Retinal pigment epithelial cell (primary cell): ENCODE measurements at regions not wholly inside any gene's neighbourhood (a gene's known extent, or its start where the extent isn't known, plus 50 kb on each side); places are given as distances from the start of the nearest gene placed in this dataset.

Experiments
- DNase-seq: peaks from one replicate; pipeline ENCODE4 v3.0.0-alpha.2; 2010; ENCODE audit warnings: low read depth
- H3K4me3 ChIP-seq: 2 replicates; pipeline ENCODE4 v1.5.1; 2011; ENCODE audit warnings: mild to moderate bottlenecking, low read length, control low read depth, moderate library complexity
- TF ChIP-seq, protein P1 (sequence below): conservative IDR thresholded peaks from 2 replicates; pipeline ENCODE4 v1.5.1; 2011; ENCODE audit warnings: low read depth, low read length, control low read depth, inconsistent platforms

DNA sequence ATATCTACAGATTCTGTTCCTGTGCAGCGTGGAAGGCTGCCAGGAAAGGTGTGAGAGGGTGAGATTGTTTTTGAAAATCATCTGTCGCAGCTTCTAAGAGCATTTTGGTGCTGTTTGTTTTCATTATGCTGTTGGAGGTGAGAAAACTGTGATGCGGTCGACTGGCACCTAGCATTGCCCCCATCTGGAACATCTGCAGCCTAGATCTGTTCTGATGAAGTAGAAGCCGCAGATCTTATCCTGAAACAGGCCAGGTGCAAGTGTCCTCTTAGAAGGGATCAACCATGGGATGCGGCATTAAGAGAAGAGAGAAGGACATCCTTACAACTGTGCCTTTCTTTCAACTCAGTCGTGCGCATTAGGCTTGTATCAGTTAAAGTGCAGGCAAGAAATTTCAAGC is 167.3 kb downstream of the CDH26 start:
- DNase-seq, result no peak
- no peak overlapping the region for H3K4me3 ChIP-seq
- TF ChIP-seq, protein P1, sequence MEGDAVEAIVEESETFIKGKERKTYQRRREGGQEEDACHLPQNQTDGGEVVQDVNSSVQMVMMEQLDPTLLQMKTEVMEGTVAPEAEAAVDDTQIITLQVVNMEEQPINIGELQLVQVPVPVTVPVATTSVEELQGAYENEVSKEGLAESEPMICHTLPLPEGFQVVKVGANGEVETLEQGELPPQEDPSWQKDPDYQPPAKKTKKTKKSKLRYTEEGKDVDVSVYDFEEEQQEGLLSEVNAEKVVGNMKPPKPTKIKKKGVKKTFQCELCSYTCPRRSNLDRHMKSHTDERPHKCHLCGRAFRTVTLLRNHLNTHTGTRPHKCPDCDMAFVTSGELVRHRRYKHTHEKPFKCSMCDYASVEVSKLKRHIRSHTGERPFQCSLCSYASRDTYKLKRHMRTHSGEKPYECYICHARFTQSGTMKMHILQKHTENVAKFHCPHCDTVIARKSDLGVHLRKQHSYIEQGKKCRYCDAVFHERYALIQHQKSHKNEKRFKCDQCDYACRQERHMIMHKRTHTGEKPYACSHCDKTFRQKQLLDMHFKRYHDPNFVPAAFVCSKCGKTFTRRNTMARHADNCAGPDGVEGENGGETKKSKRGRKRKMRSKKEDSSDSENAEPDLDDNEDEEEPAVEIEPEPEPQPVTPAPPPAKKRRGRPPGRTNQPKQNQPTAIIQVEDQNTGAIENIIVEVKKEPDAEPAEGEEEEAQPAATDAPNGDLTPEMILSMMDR, result no peak

DNA sequence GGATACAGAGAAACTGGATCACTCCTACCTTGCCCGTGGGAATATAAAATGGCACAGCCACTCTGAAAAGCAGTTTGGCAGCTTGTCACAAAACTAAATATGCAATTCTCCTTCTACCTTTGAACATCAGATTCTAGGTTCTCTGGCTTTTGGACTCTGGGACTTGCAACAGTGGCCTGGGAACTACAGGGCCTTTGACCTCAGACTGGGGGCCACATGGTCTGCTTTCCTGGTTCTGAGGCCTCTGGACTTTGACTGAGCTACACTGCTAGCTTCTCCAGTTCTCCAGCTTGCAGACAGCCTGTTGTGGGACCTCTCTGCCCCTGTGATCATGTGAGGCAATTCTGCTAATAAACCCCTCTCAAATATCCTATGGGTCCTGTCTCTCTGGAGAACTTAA is 168.8 kb downstream of the CDH26 start:
- DNase-seq, result no peak
- no peak overlapping the region for H3K4me3 ChIP-seq

DNA sequence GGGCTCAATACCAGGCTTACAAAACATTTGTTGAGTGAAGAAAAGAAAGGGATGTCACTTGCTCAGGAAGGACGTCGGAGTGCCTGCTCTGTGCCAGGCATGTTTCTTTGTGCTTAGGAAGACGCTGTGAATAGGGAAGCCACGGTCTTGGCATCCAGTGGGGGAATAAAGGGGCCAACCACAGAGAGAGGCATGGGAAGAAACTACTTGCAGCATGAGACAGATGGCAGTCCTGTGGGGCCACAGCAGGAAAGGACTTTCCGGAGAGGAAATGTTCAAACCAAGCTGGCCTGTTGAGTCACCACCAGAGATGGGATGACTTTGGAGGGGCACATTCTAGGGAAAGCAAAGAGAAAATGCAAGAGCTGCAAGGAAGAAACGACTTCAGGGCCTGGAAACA is 173.2 kb downstream of the CDH26 start:
- DNase-seq, result no peak
- no peak overlapping the region for H3K4me3 ChIP-seq
- TF ChIP-seq, protein P1, result no peak

More for the DNA sequence above, 168.8 kb downstream of the CDH26 start:
- TF ChIP-seq, protein P1, result no peak

DNA sequence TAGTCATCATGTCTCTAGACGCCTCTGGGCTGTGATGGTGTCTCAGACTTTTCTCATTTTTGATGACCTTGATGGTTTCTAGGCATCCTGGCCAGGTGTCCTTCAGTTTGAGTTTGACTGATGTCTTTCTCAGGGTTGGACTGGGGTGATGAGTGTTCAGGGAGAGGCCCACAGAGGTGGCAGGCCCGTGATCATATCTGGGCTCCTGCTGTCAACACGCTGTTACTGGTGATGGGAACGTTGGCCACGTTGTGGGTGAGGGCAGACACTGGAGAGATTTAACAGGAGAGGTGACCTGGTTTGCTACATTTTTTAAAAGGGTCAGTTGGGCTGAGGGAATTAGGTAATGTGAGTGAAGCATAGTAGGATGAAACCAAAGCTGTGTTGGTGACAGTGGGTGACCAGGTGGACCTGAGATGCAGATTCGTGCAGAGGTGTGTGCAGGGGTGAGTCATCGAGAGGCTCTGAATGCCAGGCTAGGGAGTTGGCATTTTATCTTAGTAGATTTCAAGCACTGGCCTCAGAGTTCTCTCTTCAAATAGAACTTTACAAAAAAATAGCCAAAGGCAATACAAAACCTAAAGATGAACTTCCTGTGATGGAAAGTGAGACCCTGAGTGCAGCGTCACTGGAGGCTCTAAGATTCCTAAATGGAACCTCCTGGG is 174.1 kb downstream of the CDH26 start:
- no peak for DNase-seq
- no peak overlapping the region for H3K4me3 ChIP-seq
- TF ChIP-seq, protein P1, result no peak

DNA sequence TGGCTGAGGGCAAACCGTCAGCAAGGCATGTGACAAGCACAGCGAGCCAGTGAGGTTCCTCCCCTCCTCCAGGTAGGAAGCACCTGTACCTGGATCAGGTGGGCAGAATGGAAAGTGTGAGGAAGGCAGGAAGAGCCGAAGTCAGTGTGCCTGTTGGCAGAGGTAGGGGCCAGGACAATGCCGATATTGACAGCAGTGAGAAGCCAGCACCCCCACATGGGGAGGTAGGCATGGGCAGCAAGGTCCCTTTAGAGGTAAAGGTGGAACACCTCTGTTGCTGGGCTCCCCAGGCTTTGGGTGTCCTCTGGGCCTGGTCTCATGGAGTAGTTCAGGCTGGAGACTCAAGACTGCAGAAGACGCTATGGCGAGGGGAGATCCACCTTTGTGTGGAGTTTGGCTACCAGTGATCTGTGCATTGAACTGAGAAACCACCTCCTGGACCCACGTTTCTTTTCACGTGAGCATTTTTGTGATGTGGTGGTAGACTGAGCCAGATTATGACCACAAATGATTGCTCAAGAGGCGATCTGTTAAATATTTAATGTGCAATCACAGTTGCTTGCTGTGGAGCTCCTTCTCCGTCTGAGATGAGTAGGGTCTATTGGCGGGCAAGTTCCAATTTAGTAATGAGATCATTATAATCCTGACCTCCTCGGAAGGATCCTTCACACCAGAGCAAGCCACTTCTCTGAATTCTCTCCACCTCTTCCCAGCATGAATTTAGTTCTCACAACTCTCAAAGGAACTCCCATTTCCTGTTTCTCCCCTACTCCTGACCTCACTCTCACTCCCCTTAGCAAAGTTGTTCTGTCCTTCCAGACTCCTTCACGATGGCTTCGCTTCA is 174.8 kb downstream of the CDH26 start:
- DNase-seq, result no peak
- no peak overlapping the region for H3K4me3 ChIP-seq
- TF ChIP-seq, protein P1, result no peak

DNA sequence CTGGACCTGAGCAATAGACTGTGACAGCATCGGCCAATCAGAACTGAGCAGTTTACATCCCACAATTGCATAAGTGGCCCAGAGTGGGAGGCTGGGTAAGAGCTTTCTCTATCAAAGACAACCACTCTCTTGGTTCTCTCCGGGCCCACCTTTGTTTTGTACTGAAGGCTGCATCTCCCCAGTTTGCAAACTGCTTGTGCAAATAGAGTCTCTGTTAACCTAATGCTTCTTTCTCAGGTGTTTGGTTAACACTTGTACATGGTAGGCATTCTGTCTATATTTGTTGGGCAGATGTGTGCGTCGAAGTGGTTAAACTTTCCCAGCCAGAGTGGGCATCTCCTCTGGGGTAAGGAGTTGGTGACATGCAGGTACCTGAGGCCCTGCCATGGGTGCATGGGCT is 177.1 kb downstream of the CDH26 start:
- H3K4me3 ChIP-seq, result no peak overlapping the region
- TF ChIP-seq, protein P1, result no peak

More for the DNA sequence above, 177.1 kb downstream of the CDH26 start:
- DNase-seq, result no peak
